ENCODE measurements at regions not wholly inside any gene's neighbourhood (a gene's known extent, or its start where the extent isn't known, plus 50 kb on each side); places are given as distances from the start of the nearest gene placed in this dataset.

DNA sequence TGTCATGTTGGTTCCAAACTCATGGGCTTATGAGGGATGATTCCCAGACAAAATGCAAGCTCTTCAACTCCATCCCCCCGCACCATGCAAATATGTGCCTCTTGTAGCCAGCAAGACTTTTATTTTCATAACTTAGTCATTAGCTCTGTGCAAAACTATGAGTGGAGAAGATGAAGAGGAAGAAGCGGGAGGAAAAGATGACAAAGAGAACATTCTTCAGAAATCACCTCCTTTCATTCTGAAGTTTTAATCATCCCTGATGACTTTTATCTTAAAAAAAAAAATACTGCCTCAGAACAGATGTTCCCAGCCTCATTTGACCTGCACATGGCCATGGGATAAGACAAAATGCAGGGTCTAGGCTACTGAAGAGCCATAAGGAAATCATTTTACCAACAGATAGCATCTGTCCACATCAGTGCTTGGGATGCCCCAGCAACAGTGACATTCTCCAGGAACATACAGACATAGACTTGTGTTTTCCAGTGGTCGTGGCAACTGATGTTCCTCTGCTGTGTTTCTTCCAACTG lies 145.5 kb downstream of the WNT5A start:
- DNase-seq: no peak

- DNase-seq: no peak
Observed at GRCh38 chr3:55339819-55340218, 147.3 kb downstream of the WNT5A start.

DNA sequence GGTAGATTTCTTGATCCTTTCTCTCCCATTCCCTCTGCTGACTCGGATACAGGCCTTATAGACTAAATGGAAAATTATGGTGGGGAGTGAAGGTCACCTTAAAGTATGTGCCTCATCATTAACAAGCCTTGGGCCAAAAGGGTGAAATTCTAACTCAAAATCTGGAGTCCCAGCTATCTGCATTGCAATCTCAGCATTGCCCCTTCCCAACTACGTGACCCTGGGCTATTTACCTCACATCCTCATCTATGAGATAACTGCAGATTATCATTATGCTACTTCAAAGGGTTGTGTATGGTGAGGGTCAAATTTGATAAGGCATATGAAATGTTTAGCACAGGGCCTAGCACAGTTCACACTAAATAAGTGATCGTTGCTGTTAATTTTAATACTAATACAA lies 147.7 kb downstream of the WNT5A start:
- no peak for DNase-seq

DNA sequence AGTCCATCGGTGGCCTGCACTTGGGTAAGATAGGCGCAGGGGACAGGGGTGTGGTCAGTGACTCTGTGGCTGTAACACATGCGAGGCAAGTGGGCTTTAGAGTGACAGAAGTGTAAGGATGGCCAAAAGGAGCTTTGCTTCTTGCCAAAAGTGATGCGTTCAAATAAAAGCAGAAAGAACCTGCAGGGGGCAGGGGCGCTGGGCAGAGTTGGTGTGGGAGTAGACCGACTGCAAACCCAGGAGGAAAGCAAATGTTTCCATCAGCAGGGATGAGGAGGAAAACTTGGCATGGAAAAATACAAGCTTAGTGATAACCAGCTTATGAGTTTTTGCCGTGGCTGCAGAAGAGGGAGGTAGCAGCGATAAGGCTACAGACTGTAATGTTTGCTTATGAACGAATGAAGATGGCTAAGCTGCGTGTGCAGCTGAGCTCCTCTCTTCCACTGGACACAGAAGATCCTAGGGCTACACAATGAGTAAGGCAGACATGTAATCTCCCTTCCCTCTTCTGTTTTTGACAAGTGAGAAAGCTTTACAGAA lies 149.4 kb downstream of the WNT5A start:
- no peak for DNase-seq

DNA sequence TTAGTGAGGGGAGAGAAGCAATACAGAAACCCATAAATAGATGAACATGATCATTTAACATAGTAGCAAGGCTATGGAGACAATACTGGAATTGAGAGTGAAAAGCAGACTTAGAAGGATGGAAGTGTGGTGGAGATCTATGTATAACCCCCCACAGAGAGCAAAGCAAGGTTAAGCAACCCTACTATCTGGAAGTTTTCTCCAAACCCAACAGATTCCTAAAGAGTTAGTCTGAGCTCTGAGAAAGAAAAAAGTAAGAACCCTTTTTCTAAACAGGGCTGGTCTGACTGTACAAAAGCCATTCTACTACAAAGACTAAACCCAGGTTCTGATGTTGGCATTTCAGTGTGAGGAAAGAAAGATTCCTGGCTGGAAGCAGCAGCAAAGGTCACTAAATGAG lies 153.2 kb downstream of the WNT5A start:
- no peak for DNase-seq

DNA sequence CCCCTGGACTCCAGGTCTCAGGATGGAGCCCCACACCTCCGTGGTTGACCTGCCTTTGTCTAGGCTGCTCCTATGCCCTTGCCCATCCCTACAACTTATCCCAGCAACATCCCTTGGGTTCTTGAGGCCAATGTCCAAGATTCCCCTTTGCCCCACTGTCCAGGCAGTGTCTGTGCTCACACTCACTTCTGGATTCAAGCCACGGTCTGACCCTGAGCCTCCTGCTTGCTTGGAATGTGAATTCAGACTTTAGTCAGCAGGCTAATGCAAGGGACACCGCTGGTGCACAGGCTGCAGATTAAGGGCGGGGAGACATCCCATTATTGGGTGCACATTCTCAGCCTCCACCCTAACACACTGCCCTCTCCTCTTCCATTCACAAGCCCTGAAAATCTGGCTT lies 154.1 kb downstream of the WNT5A start:
- no peak for DNase-seq

DNA sequence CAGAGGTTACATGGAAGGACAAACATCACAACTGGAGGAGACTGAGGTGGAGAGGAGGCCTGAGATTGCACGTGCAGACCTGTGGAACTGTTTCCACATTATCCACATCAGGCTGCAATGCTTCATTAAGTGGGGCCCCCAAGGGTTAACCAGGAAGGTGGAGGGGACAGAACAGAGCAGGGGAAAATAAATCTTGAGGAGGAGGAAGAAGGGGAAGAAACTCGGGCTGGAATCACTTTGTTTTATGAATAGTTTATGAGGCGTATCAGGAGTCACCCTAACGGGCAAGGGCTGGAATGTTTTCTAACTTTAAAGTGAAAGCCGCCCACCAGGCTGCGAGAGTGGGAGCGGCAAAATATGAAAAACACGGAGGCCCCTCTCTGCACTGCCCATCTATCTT lies 154.9 kb downstream of the WNT5A start:
- DNase-seq: no peak

GRCh38 chr3:55331524-55331923 lies 155.6 kb downstream of the WNT5A start:
- no peak for DNase-seq

- no peak for DNase-seq
Observed at GRCh38 chr3:55330756-55331155, 156.3 kb downstream of the WNT5A start.

DNA sequence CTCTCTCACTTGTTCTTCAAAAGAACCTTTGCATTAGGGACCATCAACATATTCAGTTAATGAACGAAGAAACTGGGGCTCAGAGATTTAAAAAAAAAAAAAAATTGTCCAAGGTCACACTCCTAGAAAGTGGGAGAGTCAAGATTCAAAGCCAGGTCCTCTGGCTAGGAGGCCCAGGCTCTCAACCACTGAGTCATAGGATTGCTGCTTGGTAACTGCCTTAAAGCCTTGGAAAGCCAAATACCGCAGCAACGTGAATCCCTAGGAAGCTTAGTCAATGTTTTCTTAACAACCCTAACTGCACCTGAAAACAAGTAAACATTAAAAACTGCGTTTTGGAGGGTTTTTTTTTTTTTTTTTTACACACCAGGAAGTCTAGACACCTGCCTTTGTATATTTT lies 156.8 kb downstream of the WNT5A start:
- DNase-seq: no peak

GRCh38 chr3:55329849-55330248 lies 157.3 kb downstream of the WNT5A start:
- DNase-seq: no peak

DNA sequence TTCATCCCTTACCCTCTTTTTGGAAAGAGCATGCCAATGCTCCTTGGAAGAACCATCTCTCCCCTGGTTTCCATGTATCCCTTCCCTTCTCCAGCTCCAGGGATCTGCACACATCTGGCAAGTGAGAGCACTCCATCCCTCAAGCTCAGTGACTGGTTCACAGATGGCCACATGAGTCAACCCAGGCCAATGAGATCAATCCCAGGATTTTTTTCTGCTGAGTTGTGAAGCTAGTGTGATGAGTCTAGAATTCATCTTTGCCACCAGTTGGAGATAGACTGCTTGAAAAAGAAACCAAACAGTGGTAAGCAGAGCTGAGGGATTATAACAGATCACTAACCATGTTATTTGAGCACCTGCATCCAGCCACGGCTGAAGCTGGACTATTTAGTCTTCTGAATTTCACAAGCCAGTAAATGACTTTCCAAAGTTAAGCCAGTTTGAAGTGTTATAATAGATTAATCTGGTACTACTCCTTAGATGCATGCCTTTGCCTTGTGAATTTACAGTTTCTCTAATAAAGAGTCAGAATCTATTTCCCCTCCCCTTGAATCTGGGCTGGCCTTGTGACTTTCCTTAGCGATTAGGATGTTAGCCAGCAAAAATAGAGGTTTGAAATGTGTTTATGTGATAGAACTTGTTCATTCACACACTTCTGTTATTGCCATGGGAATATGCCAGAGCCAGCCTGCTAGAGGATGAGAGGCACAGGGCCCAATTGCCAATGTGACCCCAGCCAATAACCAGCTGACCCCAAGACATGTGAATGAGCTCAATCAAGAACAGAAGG lies 159.8 kb downstream of the WNT5A start:
- no peak for DNase-seq

- DNase-seq: no peak
Observed at GRCh38 chr3:55322638-55323037, 164.5 kb downstream of the WNT5A start.

GRCh38 chr3:55320928-55321327 lies 166.2 kb downstream of the WNT5A start:
- no peak for DNase-seq

DNA sequence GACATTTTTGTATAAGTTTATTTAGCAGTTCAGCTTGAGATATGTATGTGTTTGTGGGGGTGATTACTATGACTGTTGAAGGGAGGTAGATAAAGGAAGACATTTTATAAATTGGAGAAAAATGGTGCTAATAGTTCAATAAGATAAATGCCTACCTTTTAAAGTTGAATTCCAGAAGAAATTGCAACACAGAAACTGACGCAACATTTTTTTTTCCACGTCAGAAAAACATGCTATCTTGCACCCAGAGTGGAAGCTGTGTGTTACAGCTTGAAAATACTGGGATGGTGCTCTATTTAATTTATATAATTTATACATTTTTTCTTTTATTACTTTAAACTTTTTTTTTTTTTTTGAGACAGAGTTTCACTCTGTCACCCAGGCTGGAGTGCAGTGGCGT lies 171.7 kb downstream of the WNT5A start:
- DNase-seq: no peak

DNA sequence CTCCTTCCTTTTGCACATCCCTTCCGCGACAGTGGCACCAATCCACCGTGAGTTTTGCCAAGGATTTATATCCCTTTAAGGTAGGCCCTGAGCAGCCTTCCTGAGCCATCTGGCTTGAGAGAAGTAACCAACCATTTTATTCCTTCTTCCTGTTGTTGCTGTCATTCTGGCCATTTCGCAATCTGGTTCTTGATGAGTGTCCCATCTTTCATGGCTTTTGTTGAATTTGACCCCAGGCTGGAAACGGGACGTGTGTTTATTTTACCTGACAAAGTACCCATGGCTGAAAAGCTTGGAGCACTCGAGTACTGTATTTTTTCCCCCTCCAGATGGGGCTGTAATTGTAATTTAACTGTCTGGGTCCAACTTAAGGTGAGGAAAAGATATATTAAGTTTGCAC lies 173.4 kb downstream of the WNT5A start:
- no peak for DNase-seq

- DNase-seq: no peak
Observed at GRCh38 chr3:55309336-55309735, 177.8 kb downstream of the WNT5A start.

DNA sequence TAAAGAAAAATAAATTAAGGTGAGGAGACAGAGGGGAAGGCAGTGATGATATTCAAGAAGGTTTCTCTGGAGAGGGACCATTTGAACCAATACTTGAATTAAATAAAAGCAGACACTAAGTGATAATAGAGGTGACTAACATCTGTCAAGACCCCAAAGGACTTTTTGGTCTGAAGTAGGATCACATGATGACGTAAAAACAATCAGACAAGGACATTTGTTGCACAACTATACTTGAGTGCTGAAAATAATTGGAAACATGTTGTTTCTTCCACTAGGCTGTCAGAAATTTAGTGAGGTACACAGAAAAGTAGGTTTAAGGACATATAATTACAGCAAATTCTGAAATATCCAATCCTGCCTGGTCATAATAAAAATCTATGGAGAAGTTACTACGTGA lies 179.5 kb downstream of the WNT5A start:
- no peak for DNase-seq

- no peak for DNase-seq
Observed at GRCh38 chr3:55305696-55306485, 181.2 kb downstream of the WNT5A start.

GRCh38 chr3:55300701-55301100 lies 186.4 kb downstream of the WNT5A start:
- DNase-seq: no peak

- DNase-seq: no peak
Observed at GRCh38 chr3:55297706-55298105, 189.4 kb downstream of the WNT5A start.

DNA sequence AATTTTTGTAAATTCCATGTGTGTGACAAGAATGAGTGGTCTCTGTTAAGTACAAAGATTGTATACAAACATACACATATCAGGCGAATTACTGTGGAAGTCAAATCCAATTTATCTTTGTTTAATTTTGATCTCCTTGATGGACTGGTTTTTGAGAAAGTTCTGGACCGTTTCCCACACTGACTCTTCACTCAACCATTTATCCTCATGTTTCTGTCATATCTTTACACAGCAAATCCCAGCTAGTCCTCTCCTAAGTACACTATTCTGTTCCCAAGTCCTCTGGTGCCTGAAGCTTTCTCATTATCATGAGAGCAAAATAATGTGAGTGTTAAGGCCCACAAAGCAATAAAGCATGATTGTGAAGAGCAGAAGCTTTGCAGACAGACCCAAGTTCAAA lies 189.9 kb downstream of the WNT5A start:
- no peak for DNase-seq

DNA sequence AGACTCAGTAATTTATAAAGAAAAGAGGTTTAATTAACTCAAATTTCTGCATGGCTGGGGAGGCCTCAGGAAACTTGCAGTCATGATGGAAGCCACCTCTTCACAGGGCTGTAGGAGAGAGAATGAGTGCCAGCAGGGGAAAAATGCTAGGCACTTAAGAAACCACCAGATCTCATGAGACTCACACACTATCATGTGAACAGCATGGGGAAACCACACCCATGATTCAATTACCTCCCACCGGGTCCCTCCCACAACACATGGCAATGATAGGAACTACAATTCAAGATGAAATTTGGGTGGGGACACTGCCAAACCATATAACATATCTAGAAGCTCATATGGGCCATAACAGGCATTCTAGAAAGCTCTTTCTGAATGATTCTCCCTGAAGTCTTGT lies 190.3 kb downstream of the WNT5A start:
- no peak for DNase-seq

- no peak for DNase-seq
Observed at GRCh38 chr3:55296030-55296429, 191.1 kb downstream of the WNT5A start.
